ENCODE measurements at regions not wholly inside any gene's neighbourhood (a gene's known extent, or its start where the extent isn't known, plus 50 kb on each side); places are given as distances from the start of the nearest gene placed in this dataset. TPM values are rescaled to one million over a fixed set of nuclear protein-coding genes. Genes with fewer than 3 reads are reported as not detected.
"Not testable (repeated sequence)": the region's sequence is repeated elsewhere in the genome, so short reads cannot be mapped to it uniquely, and the experiment has no call there.

DNA sequence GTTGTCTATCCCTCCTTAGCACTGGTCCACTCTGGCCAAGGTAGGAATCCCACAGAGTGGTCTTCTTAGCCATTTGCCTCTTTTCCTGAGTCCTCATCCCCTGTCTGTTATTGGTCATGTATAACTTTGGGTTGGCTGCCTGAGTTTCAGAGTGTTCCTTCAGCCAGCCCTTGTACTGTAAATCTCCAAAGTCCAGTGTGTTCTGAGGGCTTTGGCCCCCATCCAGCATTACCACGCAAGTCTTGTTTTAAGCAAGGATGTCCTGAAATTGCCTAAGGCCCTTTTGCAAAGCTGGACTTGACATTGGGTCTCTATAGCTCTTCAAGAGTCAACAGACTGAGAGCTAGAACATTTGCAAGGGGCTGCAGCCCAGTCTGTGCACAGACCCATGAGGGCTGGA lies 52.5 kb upstream of the MTLN start:
- CTCF ChIA-PET; H3K4me1 Mint-ChIP-seq (ENCODE audit: low read depth, unreplicated experiment); H3K9me3 Mint-ChIP-seq (ENCODE audit: low read depth, unreplicated experiment); H3K27me3 Mint-ChIP-seq (ENCODE audit: unreplicated experiment); DNase-seq; H3K27ac Mint-ChIP-seq (ENCODE audit: unreplicated experiment); BruUV-seq (replicated peaks); intact Hi-C loops (cut with micrococcal nuclease; ENCODE audit: unreplicated experiment); H3K4me3 Mint-ChIP-seq (ENCODE audit: low read depth, unreplicated experiment); H3K36me3 Mint-ChIP-seq (ENCODE audit: insufficient read depth, unreplicated experiment): not testable (repeated sequence)

- BruUV-seq (replicated peaks); DNase-seq; H3K4me3 Mint-ChIP-seq (ENCODE audit: low read depth, unreplicated experiment); H3K9me3 Mint-ChIP-seq (ENCODE audit: low read depth, unreplicated experiment); H3K27ac Mint-ChIP-seq (ENCODE audit: unreplicated experiment); H3K36me3 Mint-ChIP-seq (ENCODE audit: insufficient read depth, unreplicated experiment); H3K27me3 Mint-ChIP-seq (ENCODE audit: unreplicated experiment); H3K4me1 Mint-ChIP-seq (ENCODE audit: low read depth, unreplicated experiment); CTCF ChIA-PET; intact Hi-C loops (cut with micrococcal nuclease; ENCODE audit: unreplicated experiment): not testable (repeated sequence)
These were observed 51.8 kb upstream of the MTLN start for GRCh38 chr2:110264076-110264681.

- H3K27ac Mint-ChIP-seq (ENCODE audit: unreplicated experiment); H3K4me3 Mint-ChIP-seq (ENCODE audit: low read depth, unreplicated experiment); H3K27me3 Mint-ChIP-seq (ENCODE audit: unreplicated experiment); intact Hi-C loops (cut with micrococcal nuclease; ENCODE audit: unreplicated experiment); H3K9me3 Mint-ChIP-seq (ENCODE audit: low read depth, unreplicated experiment); H3K36me3 Mint-ChIP-seq (ENCODE audit: insufficient read depth, unreplicated experiment); CTCF ChIA-PET; BruUV-seq (replicated peaks); DNase-seq; H3K4me1 Mint-ChIP-seq (ENCODE audit: low read depth, unreplicated experiment): not testable (repeated sequence)
These were observed 51.1 kb upstream of the MTLN start for GRCh38 chr2:110263462-110263861.

Small RNA genes in the stretch of these regions (microRNA-seq; reads per million reads assigned to microRNA genes)
- not detected for gene MIR4436B2

Measured in Calu3 (cell line).